Bone marrow (tissue), 2 donors: ENCODE measurements at regions not wholly inside any gene's neighbourhood (a gene's known extent, or its start where the extent isn't known, plus 50 kb on each side); places are given as distances from the start of the nearest gene placed in this dataset.

Experiments used
- DNase-seq, 2 donors: peaks; one replicate each; lab custom pipeline; 2025; lab: John Stamatoyannopoulos, UW

GRCh38 chr5:96588539-96588938 lies 73.6 kb upstream of the CAST start:
- no peak for DNase-seq

GRCh38 chr5:96590796-96591195 lies 71.4 kb upstream of the CAST start:
- DNase-seq = no peak

- DNase-seq = no peak
These were observed 66.7 kb upstream of the CAST start for GRCh38 chr5:96595300-96596090.

- no peak for DNase-seq
These were observed 64.6 kb upstream of the CAST start for GRCh38 chr5:96597438-96598020.

- no peak for DNase-seq
These were observed 61.0 kb upstream of the CAST start for GRCh38 chr5:96601200-96601599.

- peak in 1 of 2 donors; percentile 43 for DNase-seq
These were observed 60.4 kb upstream of the CAST start for GRCh38 chr5:96601715-96602244.

- no peak for DNase-seq
These were observed 59.4 kb upstream of the CAST start for GRCh38 chr5:96602776-96603175.

GRCh38 chr5:96605144-96605837 lies 56.9 kb upstream of the CAST start:
- no peak for DNase-seq

- no peak for DNase-seq
These were observed 52.8 kb upstream of the CAST start for GRCh38 chr5:96609369-96609768.

- DNase-seq = no peak
These were observed 51.4 kb upstream of the CAST start for GRCh38 chr5:96610747-96611146.

- DNase-seq = no peak
These were observed 50.2 kb upstream of the CAST start for GRCh38 chr5:96611946-96612345.
